WTC11 (cell line): ENCODE measurements at regions not wholly inside any gene's neighbourhood (a gene's known extent, or its start where the extent isn't known, plus 50 kb on each side); places are given as distances from the start of the nearest gene placed in this dataset.
A peak's percentile ranks its signal among the peaks of the same experiment; 100 is the strongest.

ENCODE experiments used
- ATAC-seq: fragments of 200-7000 bp; cut with Tn5 transposase; 2 replicates; pipeline ENCODE4 v1.10.0; 2021; ENCODE audit warnings: mild to moderate bottlenecking, moderate library complexity
- CTCF ChIA-PET: fragments of 300-600 bp; sonication (Branson Sonifier 250); formaldehyde crosslinking; loops from one replicate; lab custom pipeline; 2021; ENCODE audit warnings: antibody characterized with exemption; lab: Charles Lee
- POLR2A ChIA-PET: fragments of 350-600 bp; sonication (Branson Sonifier 250); formaldehyde crosslinking; loops from one replicate; lab custom pipeline; 2021; ENCODE audit warnings: antibody characterized with exemption; lab: Charles Lee
- DNase-seq: peaks from one replicate; pipeline ENCODE4 v3.0.0; 2021; ENCODE audit warnings: low spot score
- H3K27ac Mint-ChIP-seq: 2 replicates; pipeline ENCODE4 v1.8.0; 2021; ENCODE audit warnings: mixed read lengths
- H3K27me3 Mint-ChIP-seq: 2 replicates; pipeline ENCODE4 v1.8.0; 2021; ENCODE audit warnings: low read depth, mild to moderate bottlenecking, moderate library complexity, mixed read lengths
- H3K36me3 Mint-ChIP-seq: 2 replicates; pipeline ENCODE4 v1.8.0; 2021; ENCODE audit warnings: mixed read lengths
- H3K4me1 Mint-ChIP-seq: 2 replicates; pipeline ENCODE4 v1.8.0; 2022; ENCODE audit warnings: mixed read lengths
- H3K4me3 Mint-ChIP-seq: 2 replicates; pipeline ENCODE4 v1.8.0; 2021; ENCODE audit warnings: mild to moderate bottlenecking, moderate library complexity, mixed read lengths
- H3K9me3 Mint-ChIP-seq: 2 replicates; pipeline ENCODE4 v1.8.0; 2021; ENCODE audit warnings: mixed read lengths
- CREB1 ChIP-seq: sonication (generic); formaldehyde crosslinking; IDR thresholded peaks from 2 replicates; pipeline ENCODE4 v1.8.0; 2023; ENCODE audit warnings: mild to moderate bottlenecking, missing genetic modification reagents
- FOXK1 ChIP-seq: sonication (generic); formaldehyde crosslinking; IDR thresholded peaks from 2 replicates; pipeline ENCODE4 v1.8.0; 2022; ENCODE audit warnings: mild to moderate bottlenecking, moderate library complexity, missing genetic modification reagents
- FOXP1 ChIP-seq: sonication (generic); formaldehyde crosslinking; IDR thresholded peaks from 2 replicates; pipeline ENCODE4 v1.8.0; 2022; ENCODE audit warnings: missing genetic modification reagents, mild to moderate bottlenecking, moderate library complexity, borderline replicate concordance
- GTF2I ChIP-seq: fragments of 250-450 bp; sonication (Bioruptor Pico); conservative IDR thresholded peaks from 2 replicates; pipeline ENCODE4 v1.4.0; 2021; ENCODE audit warnings: mild to moderate bottlenecking
- HMGA2 ChIP-seq: fragments of 250-450 bp; sonication (Bioruptor Pico); IDR thresholded peaks from 2 replicates; pipeline ENCODE4 v1.4.0; 2021; ENCODE audit warnings: mild to moderate bottlenecking, moderate library complexity
- JUN ChIP-seq: sonication (generic); formaldehyde crosslinking; IDR thresholded peaks from 2 replicates; pipeline ENCODE4 v1.8.0; 2023; ENCODE audit warnings: mild to moderate bottlenecking, missing genetic modification reagents
- KAT7 ChIP-seq: sonication (generic); formaldehyde crosslinking; IDR thresholded peaks from 2 replicates; pipeline ENCODE4 v1.8.1; 2023; ENCODE audit warnings: missing genetic modification reagents, mild to moderate bottlenecking, borderline replicate concordance
- MXD4 ChIP-seq: fragments of 250-450 bp; sonication (Bioruptor Pico); IDR thresholded peaks from 2 replicates; pipeline ENCODE4 v1.8.0; 2021; ENCODE audit warnings: mild to moderate bottlenecking, moderate library complexity, borderline replicate concordance
- MYBL2 ChIP-seq: sonication (generic); formaldehyde crosslinking; IDR thresholded peaks from 2 replicates; pipeline ENCODE4 v1.8.1; 2023; ENCODE audit warnings: mild to moderate bottlenecking, moderate library complexity, missing genetic modification reagents
- NFE2L1 ChIP-seq: sonication (generic); formaldehyde crosslinking; IDR thresholded peaks from 2 replicates; pipeline ENCODE4 v1.8.1; 2023; ENCODE audit warnings: missing genetic modification reagents
- NR3C1 ChIP-seq: sonication (generic); formaldehyde crosslinking; conservative IDR thresholded peaks from 2 replicates; pipeline ENCODE4 v1.8.1; 2023; ENCODE audit warnings: low read depth, mild to moderate bottlenecking, missing genetic modification reagents
- SMAD3 ChIP-seq: sonication (generic); formaldehyde crosslinking; IDR thresholded peaks from 2 replicates; pipeline ENCODE4 v1.8.0; 2022; ENCODE audit warnings: missing genetic modification reagents, mild to moderate bottlenecking, borderline replicate concordance
- SMAD4 ChIP-seq: sonication (generic); formaldehyde crosslinking; IDR thresholded peaks from 2 replicates; pipeline ENCODE4 v1.8.0; 2022; ENCODE audit warnings: mild to moderate bottlenecking, missing genetic modification reagents
- ZNF263 ChIP-seq: sonication (generic); formaldehyde crosslinking; IDR thresholded peaks from 2 replicates; pipeline ENCODE4 v1.8.1; 2022; ENCODE audit warnings: low read depth, mild to moderate bottlenecking, moderate library complexity, missing genetic modification reagents
- ZNF416 ChIP-seq: fragments of 250-450 bp; sonication (Bioruptor Pico); IDR thresholded peaks from 2 replicates; pipeline ENCODE4 v1.9.0; 2021; ENCODE audit warnings: mild to moderate bottlenecking, inconsistent platforms
- TF ChIP-seq, protein P1 (sequence below): sonication (generic); formaldehyde crosslinking; IDR thresholded peaks from 2 replicates; pipeline ENCODE4 v1.8.0; 2022; ENCODE audit warnings: missing genetic modification reagents
- TF ChIP-seq, protein P2 (sequence below): sonication (generic); formaldehyde crosslinking; IDR thresholded peaks from 2 replicates; pipeline ENCODE4 v1.8.0; 2023; ENCODE audit warnings: missing genetic modification reagents
- TF ChIP-seq, protein P3 (sequence below): sonication (generic); formaldehyde crosslinking; IDR thresholded peaks from 2 replicates; pipeline ENCODE4 v1.8.1; 2022; ENCODE audit warnings: low read depth, mild to moderate bottlenecking, moderate library complexity, missing genetic modification reagents, borderline replicate concordance
- TF ChIP-seq, protein P4 (sequence below): sonication (generic); formaldehyde crosslinking; IDR thresholded peaks from 2 replicates; pipeline ENCODE4 v1.8.0; 2022; ENCODE audit warnings: mild to moderate bottlenecking, missing genetic modification reagents
- TF ChIP-seq, protein P5 (sequence below): sonication (generic); formaldehyde crosslinking; IDR thresholded peaks from 2 replicates; pipeline ENCODE4 v1.8.0; 2023; ENCODE audit warnings: mild to moderate bottlenecking, missing genetic modification reagents

DNA sequence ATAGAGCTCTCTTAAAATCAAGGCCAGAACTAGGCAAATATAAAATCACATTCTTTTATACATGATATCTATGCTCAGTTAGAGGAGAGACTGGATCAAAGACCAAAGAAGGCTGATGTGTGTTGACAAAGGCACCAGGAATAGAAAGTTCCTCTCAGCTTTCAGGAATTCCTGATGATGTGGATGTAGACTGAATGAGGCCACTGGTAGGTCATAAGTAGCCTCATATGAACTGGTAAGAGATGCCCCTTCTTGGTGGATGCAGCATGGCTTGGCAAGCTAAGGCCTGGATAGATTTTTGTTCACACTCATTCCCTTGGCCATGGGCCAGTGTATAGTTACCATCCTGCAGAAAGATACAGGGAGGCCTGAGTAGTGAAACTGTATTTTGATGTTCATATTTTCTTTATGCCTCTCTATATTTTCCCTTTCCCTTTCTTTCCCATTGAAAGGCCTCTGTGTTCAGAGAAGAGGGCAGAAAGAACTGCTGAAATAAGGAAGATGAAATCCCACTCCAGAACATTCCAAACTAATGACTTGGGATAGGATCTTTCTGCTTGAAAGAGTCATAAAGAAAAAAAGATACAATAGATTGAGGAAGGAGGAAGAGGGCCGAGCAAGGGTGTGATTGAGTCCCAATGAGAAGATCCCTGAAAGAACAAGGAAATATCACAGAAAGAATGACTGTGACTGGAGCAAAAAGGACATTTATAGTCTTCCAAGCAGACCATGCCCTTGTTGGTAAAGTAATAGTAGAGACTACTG, 2182.7 kb upstream of the PIK3C3 start (continued):
- TF ChIP-seq, protein P1, sequence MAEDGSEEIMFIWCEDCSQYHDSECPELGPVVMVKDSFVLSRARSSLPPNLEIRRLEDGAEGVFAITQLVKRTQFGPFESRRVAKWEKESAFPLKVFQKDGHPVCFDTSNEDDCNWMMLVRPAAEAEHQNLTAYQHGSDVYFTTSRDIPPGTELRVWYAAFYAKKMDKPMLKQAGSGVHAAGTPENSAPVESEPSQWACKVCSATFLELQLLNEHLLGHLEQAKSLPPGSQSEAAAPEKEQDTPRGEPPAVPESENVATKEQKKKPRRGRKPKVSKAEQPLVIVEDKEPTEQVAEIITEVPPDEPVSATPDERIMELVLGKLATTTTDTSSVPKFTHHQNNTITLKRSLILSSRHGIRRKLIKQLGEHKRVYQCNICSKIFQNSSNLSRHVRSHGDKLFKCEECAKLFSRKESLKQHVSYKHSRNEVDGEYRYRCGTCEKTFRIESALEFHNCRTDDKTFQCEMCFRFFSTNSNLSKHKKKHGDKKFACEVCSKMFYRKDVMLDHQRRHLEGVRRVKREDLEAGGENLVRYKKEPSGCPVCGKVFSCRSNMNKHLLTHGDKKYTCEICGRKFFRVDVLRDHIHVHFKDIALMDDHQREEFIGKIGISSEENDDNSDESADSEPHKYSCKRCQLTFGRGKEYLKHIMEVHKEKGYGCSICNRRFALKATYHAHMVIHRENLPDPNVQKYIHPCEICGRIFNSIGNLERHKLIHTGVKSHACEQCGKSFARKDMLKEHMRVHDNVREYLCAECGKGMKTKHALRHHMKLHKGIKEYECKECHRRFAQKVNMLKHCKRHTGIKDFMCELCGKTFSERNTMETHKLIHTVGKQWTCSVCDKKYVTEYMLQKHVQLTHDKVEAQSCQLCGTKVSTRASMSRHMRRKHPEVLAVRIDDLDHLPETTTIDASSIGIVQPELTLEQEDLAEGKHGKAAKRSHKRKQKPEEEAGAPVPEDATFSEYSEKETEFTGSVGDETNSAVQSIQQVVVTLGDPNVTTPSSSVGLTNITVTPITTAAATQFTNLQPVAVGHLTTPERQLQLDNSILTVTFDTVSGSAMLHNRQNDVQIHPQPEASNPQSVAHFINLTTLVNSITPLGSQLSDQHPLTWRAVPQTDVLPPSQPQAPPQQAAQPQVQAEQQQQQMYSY, result no peak
- TF ChIP-seq, protein P2, sequence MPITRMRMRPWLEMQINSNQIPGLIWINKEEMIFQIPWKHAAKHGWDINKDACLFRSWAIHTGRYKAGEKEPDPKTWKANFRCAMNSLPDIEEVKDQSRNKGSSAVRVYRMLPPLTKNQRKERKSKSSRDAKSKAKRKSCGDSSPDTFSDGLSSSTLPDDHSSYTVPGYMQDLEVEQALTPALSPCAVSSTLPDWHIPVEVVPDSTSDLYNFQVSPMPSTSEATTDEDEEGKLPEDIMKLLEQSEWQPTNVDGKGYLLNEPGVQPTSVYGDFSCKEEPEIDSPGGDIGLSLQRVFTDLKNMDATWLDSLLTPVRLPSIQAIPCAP, result no peak
- no peak for TF ChIP-seq ZNF263
- TF ChIP-seq, protein P3, sequence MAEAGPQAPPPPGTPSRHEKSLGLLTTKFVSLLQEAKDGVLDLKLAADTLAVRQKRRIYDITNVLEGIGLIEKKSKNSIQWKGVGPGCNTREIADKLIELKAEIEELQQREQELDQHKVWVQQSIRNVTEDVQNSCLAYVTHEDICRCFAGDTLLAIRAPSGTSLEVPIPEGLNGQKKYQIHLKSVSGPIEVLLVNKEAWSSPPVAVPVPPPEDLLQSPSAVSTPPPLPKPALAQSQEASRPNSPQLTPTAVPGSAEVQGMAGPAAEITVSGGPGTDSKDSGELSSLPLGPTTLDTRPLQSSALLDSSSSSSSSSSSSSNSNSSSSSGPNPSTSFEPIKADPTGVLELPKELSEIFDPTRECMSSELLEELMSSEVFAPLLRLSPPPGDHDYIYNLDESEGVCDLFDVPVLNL (CRISPR knock-in tag), result no peak
- TF ChIP-seq, protein P4, sequence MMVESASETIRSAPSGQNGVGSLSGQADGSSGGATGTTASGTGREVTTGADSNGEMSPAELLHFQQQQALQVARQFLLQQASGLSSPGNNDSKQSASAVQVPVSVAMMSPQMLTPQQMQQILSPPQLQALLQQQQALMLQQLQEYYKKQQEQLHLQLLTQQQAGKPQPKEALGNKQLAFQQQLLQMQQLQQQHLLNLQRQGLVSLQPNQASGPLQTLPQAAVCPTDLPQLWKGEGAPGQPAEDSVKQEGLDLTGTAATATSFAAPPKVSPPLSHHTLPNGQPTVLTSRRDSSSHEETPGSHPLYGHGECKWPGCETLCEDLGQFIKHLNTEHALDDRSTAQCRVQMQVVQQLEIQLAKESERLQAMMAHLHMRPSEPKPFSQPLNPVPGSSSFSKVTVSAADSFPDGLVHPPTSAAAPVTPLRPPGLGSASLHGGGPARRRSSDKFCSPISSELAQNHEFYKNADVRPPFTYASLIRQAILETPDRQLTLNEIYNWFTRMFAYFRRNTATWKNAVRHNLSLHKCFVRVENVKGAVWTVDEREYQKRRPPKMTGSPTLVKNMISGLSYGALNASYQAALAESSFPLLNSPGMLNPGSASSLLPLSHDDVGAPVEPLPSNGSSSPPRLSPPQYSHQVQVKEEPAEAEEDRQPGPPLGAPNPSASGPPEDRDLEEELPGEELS (CRISPR knock-in tag), result no peak

DNA sequence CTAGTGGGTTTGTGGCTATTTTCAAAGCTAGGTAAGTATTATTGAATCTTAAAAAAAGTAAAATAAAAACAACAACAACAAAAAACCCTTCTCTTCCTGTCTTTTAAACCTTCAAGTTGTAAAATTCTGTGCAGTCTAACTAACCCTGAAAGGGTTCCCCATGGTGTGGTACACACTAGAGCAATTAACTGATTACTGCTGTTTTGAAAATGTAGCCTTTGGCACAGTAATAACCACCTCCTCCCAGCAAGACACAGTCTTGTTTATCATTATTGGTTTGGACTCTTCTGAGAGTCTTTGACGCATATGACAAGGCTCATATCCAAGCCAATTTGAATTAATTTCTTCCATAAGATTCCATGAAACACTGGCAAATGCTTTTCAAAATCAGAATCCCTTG, 2184.6 kb upstream of the PIK3C3 start:
- CTCF ChIA-PET, result no interaction called here
- Mint-ChIP-seq H3K4me3 (no peak overlapping the region), H3K36me3 (peaks cover 3% of the 10 kb centered on the region; the same call in 1 of the 2 replicates), H3K27ac (0 out of 2 replicates have a peak overlapping the region, but pooled peaks have one; percentile 46), H3K27me3 (no peaks in the 10 kb centered on the region), H3K4me1 (peaks cover 19% of the 10 kb centered on the region), H3K9me3 (peaks cover 13% of the 10 kb centered on the region)
- TF ChIP-seq GTF2I, result no peak
- TF ChIP-seq CREB1 (CRISPR knock-in tag), result no peak
- TF ChIP-seq MXD4 (CRISPR knock-in tag), result no peak
- TF ChIP-seq HMGA2 (CRISPR knock-in tag), result no peak
- TF ChIP-seq FOXK1 (CRISPR knock-in tag), result no peak
- TF ChIP-seq ZNF263, result no peak
- TF ChIP-seq, protein P4 (CRISPR knock-in tag), result no peak
- no peak for TF ChIP-seq SMAD3 (CRISPR knock-in tag)
- TF ChIP-seq NR3C1 (CRISPR knock-in tag), result no peak
- TF ChIP-seq KAT7 (CRISPR knock-in tag), result no peak
- no peak for TF ChIP-seq FOXP1 (CRISPR knock-in tag)
- TF ChIP-seq MYBL2 (CRISPR knock-in tag), result no peak
- no peak for TF ChIP-seq SMAD4 (CRISPR knock-in tag)
- no peak for TF ChIP-seq NFE2L1 (CRISPR knock-in tag)
- TF ChIP-seq, protein P5, sequence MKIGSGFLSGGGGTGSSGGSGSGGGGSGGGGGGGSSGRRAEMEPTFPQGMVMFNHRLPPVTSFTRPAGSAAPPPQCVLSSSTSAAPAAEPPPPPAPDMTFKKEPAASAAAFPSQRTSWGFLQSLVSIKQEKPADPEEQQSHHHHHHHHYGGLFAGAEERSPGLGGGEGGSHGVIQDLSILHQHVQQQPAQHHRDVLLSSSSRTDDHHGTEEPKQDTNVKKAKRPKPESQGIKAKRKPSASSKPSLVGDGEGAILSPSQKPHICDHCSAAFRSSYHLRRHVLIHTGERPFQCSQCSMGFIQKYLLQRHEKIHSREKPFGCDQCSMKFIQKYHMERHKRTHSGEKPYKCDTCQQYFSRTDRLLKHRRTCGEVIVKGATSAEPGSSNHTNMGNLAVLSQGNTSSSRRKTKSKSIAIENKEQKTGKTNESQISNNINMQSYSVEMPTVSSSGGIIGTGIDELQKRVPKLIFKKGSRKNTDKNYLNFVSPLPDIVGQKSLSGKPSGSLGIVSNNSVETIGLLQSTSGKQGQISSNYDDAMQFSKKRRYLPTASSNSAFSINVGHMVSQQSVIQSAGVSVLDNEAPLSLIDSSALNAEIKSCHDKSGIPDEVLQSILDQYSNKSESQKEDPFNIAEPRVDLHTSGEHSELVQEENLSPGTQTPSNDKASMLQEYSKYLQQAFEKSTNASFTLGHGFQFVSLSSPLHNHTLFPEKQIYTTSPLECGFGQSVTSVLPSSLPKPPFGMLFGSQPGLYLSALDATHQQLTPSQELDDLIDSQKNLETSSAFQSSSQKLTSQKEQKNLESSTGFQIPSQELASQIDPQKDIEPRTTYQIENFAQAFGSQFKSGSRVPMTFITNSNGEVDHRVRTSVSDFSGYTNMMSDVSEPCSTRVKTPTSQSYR, result no peak
- TF ChIP-seq JUN (CRISPR knock-in tag), result no peak
- TF ChIP-seq ZNF416 (CRISPR knock-in tag), result no peak
- DNase-seq (no peak), ATAC-seq (no peak)
- POLR2A ChIA-PET, result no interaction called here
